Endothelial cell (in vitro differentiated cells): ENCODE measurements at regions not wholly inside any gene's neighbourhood (a gene's known extent, or its start where the extent isn't known, plus 50 kb on each side); places are given as distances from the start of the nearest gene placed in this dataset.

Experiments used
- DNase-seq: peaks from one replicate; pipeline ENCODE4 v3.0.0; 2021; ENCODE audit warnings: low spot score
- H3K27ac Mint-ChIP-seq: one replicate; pipeline ENCODE4 v1.8.0; 2021; ENCODE audit warnings: mixed read lengths, inconsistent platforms; ENCODE audit not compliant: unreplicated experiment
- H3K27me3 Mint-ChIP-seq: one replicate; pipeline ENCODE4 v1.8.0; 2021; ENCODE audit warnings: mild to moderate bottlenecking, moderate library complexity, mixed read lengths, inconsistent platforms; ENCODE audit not compliant: unreplicated experiment
- H3K36me3 Mint-ChIP-seq: one replicate; pipeline ENCODE4 v1.8.0; 2021; ENCODE audit warnings: mild to moderate bottlenecking, low read depth, mixed read lengths, inconsistent platforms; ENCODE audit not compliant: unreplicated experiment
- H3K4me1 Mint-ChIP-seq: one replicate; pipeline ENCODE4 v1.8.0; 2021; ENCODE audit warnings: mild to moderate bottlenecking, mixed read lengths, inconsistent platforms; ENCODE audit not compliant: unreplicated experiment
- H3K4me3 Mint-ChIP-seq: one replicate; pipeline ENCODE4 v1.8.0; 2021; ENCODE audit warnings: mild to moderate bottlenecking, mixed read lengths, inconsistent platforms; ENCODE audit not compliant: unreplicated experiment
- H3K9me3 Mint-ChIP-seq: one replicate; pipeline ENCODE4 v1.8.0; 2021; ENCODE audit warnings: mixed read lengths, inconsistent platforms; ENCODE audit not compliant: unreplicated experiment
- TF ChIP-seq, protein P1 (sequence below): fragments of 200-600 bp; sonication (generic); IDR thresholded peaks from one replicate; pipeline ENCODE4 v1.5.0; 2021; ENCODE audit warnings: antibody characterized with exemption; ENCODE audit not compliant: unreplicated experiment

DNA sequence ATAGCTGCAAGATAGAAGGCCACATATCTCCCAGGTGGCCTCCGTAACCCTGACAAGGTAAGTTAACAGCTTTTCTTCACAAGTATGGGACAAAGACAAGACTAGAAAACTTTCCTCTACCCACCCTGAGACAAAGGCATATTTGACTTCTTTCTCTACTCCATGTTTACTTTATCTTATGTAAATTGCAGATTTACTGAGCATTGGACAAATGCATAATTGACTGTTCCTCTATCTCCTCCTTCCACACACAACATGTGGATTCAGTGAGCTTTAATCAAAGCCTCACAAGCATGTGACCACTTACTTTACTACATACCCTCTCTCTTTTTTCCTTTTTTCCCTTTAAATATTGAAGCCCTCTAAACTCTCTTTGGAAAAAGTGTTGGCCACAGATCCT lies 289.1 kb upstream of the TMTC1 start:
- no peak overlapping the region for H3K4me3 Mint-ChIP-seq
- no peaks in the 10 kb centered on the region for H3K9me3 Mint-ChIP-seq
- peaks cover 2% of the 10 kb centered on the region for H3K4me1 Mint-ChIP-seq
- no peak overlapping the region for H3K27ac Mint-ChIP-seq
- no peak for DNase-seq
- no peaks in the 10 kb centered on the region for H3K36me3 Mint-ChIP-seq
- H3K27me3 Mint-ChIP-seq, result no peaks in the 10 kb centered on the region
- TF ChIP-seq, protein P1, sequence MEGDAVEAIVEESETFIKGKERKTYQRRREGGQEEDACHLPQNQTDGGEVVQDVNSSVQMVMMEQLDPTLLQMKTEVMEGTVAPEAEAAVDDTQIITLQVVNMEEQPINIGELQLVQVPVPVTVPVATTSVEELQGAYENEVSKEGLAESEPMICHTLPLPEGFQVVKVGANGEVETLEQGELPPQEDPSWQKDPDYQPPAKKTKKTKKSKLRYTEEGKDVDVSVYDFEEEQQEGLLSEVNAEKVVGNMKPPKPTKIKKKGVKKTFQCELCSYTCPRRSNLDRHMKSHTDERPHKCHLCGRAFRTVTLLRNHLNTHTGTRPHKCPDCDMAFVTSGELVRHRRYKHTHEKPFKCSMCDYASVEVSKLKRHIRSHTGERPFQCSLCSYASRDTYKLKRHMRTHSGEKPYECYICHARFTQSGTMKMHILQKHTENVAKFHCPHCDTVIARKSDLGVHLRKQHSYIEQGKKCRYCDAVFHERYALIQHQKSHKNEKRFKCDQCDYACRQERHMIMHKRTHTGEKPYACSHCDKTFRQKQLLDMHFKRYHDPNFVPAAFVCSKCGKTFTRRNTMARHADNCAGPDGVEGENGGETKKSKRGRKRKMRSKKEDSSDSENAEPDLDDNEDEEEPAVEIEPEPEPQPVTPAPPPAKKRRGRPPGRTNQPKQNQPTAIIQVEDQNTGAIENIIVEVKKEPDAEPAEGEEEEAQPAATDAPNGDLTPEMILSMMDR, result no peak

- H3K9me3 Mint-ChIP-seq, result no peaks in the 10 kb centered on the region
- no peaks in the 10 kb centered on the region for H3K4me1 Mint-ChIP-seq
- no peaks in the 10 kb centered on the region for H3K36me3 Mint-ChIP-seq
- TF ChIP-seq, protein P1, result no peak
- H3K27me3 Mint-ChIP-seq, result no peaks in the 10 kb centered on the region
- H3K27ac Mint-ChIP-seq, result no peak overlapping the region
- no peak for DNase-seq
- no peak overlapping the region for H3K4me3 Mint-ChIP-seq
Measured at GRCh38 chr12:30067146-30067545, 283.4 kb upstream of the TMTC1 start.

DNA sequence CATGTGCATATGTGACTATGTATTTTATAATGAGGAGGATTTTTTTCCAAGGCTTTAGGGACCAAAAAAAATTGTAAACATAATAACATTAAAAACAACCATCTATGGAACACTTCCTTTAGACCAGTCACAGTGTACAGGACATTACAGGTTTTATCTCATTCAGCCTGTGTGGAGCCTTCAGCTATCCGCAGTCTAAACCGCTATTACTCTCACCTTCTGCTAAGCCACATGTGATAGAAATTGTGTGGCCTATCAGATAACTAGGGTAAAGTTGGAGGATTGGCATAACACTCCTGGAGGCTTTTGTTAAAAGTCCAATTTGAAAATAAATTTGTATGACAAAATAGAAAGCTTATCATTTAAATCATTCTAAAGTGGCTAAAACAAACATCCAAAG lies 281.2 kb upstream of the TMTC1 start:
- H3K36me3 Mint-ChIP-seq, result no peaks in the 10 kb centered on the region
- no peaks in the 10 kb centered on the region for H3K9me3 Mint-ChIP-seq
- H3K4me3 Mint-ChIP-seq, result no peak overlapping the region
- H3K27ac Mint-ChIP-seq, result no peak overlapping the region
- DNase-seq, result no peak
- TF ChIP-seq, protein P1, result no peak
- no peaks in the 10 kb centered on the region for H3K4me1 Mint-ChIP-seq
- no peaks in the 10 kb centered on the region for H3K27me3 Mint-ChIP-seq

GRCh38 chr12:30063435-30063945 lies 279.7 kb upstream of the TMTC1 start:
- H3K9me3 Mint-ChIP-seq, result no peaks in the 10 kb centered on the region
- no peak overlapping the region for H3K27ac Mint-ChIP-seq
- no peak for DNase-seq
- H3K36me3 Mint-ChIP-seq, result no peaks in the 10 kb centered on the region
- no peaks in the 10 kb centered on the region for H3K27me3 Mint-ChIP-seq
- no peak overlapping the region for H3K4me3 Mint-ChIP-seq
- H3K4me1 Mint-ChIP-seq, result no peaks in the 10 kb centered on the region
- TF ChIP-seq, protein P1, result no peak

- no peak for DNase-seq
- Mint-ChIP-seq H3K9me3 (no peaks in the 10 kb centered on the region), H3K27me3 (no peaks in the 10 kb centered on the region), H3K27ac (no peak overlapping the region), H3K4me1 (peaks cover 7% of the 10 kb centered on the region), H3K36me3 (no peaks in the 10 kb centered on the region), H3K4me3 (no peak overlapping the region)
- TF ChIP-seq, protein P1, result no peak
Measured at GRCh38 chr12:30048371-30048770, 264.6 kb upstream of the TMTC1 start.
